HL-60 (cell line): ENCODE measurements at regions not wholly inside any gene's neighbourhood (a gene's known extent, or its start where the extent isn't known, plus 50 kb on each side); places are given as distances from the start of the nearest gene placed in this dataset.

ENCODE experiments used
- CTCF ChIP-seq: IDR thresholded peaks from one replicate; pipeline ENCODE4 v1.5.1; 2011; ENCODE audit warnings: low read length, control low read depth, inconsistent platforms; ENCODE audit not compliant: insufficient read depth
- TF ChIP-seq, protein P1 (sequence below): IDR thresholded peaks from 2 replicates; pipeline ENCODE4 v1.6.1; 2012; ENCODE audit warnings: low read depth; ENCODE audit not compliant: insufficient replicate concordance

GRCh38 chr5:54403885-54404416 is 51.5 kb upstream of the HSPB3 start:
- TF ChIP-seq CTCF = no peak
- TF ChIP-seq, protein P1, sequence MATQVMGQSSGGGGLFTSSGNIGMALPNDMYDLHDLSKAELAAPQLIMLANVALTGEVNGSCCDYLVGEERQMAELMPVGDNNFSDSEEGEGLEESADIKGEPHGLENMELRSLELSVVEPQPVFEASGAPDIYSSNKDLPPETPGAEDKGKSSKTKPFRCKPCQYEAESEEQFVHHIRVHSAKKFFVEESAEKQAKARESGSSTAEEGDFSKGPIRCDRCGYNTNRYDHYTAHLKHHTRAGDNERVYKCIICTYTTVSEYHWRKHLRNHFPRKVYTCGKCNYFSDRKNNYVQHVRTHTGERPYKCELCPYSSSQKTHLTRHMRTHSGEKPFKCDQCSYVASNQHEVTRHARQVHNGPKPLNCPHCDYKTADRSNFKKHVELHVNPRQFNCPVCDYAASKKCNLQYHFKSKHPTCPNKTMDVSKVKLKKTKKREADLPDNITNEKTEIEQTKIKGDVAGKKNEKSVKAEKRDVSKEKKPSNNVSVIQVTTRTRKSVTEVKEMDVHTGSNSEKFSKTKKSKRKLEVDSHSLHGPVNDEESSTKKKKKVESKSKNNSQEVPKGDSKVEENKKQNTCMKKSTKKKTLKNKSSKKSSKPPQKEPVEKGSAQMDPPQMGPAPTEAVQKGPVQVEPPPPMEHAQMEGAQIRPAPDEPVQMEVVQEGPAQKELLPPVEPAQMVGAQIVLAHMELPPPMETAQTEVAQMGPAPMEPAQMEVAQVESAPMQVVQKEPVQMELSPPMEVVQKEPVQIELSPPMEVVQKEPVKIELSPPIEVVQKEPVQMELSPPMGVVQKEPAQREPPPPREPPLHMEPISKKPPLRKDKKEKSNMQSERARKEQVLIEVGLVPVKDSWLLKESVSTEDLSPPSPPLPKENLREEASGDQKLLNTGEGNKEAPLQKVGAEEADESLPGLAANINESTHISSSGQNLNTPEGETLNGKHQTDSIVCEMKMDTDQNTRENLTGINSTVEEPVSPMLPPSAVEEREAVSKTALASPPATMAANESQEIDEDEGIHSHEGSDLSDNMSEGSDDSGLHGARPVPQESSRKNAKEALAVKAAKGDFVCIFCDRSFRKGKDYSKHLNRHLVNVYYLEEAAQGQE = no peak
